H1 (cell line): ENCODE measurements at regions not wholly inside any gene's neighbourhood (a gene's known extent, or its start where the extent isn't known, plus 50 kb on each side); places are given as distances from the start of the nearest gene placed in this dataset.

Source experiments
- ATF3 ChIP-seq: IDR thresholded peaks from 2 replicates; pipeline ENCODE4 v1.6.1; 2011; ENCODE audit warnings: low read depth, mild to moderate bottlenecking, low read length; ENCODE audit not compliant: insufficient read depth
- CEBPB ChIP-seq: IDR thresholded peaks from 2 replicates; pipeline ENCODE4 v1.6.1; 2012; ENCODE audit warnings: low read depth, low read length
- CREB1 ChIP-seq: IDR thresholded peaks from 2 replicates; pipeline ENCODE4 v1.6.1; 2012; ENCODE audit warnings: inconsistent platforms
- CTCF ChIP-seq, 3 experiments: IDR thresholded peaks; 1 replicate in 2 of 3; 2 replicates in 1 of 3; pipeline versions ENCODE4 v1.5.1 to v1.6.1; 2011; ENCODE audit warnings: low read length in 3 of 3, mild to moderate bottlenecking in 3 of 3, inconsistent platforms in 2 of 3, low read depth in 1 of 3, moderate library complexity in 1 of 3; ENCODE audit not compliant: insufficient read depth in 1 of 3; ENCODE audit errors: control extremely low read depth in 1 of 3
- POLR2A ChIP-seq, 2 experiments: IDR thresholded peaks; 1 replicate in 1 of 2; 2 replicates in 1 of 2; pipeline ENCODE4 v1.6.1; 2011; ENCODE audit warnings: low read depth in 2 of 2, low read length in 2 of 2, mild to moderate bottlenecking in 2 of 2; ENCODE audit errors: control extremely low read depth in 1 of 2
- RAD21 ChIP-seq, 2 experiments: IDR thresholded peaks in 1 of 2; conservative IDR thresholded peaks in 1 of 2; 2 replicates each; pipeline ENCODE4 v1.6.1; 2011; ENCODE audit warnings: low read depth in 2 of 2, low read length in 2 of 2, improper control_type of control experiment in 1 of 2, inconsistent platforms in 1 of 2, mild to moderate bottlenecking in 1 of 2, moderate library complexity in 1 of 2
- SAP30 ChIP-seq: fragments of 300-600 bp; sonication (generic); IDR thresholded peaks from 2 replicates; pipeline ENCODE4 v1.7.1; 2012; ENCODE audit warnings: low read length, moderate library complexity, mild to moderate bottlenecking, inconsistent platforms; ENCODE audit not compliant: insufficient read depth, insufficient replicate concordance
- SP1 ChIP-seq: IDR thresholded peaks from 2 replicates; pipeline ENCODE4 v1.6.1; 2011; ENCODE audit warnings: low read depth, low read length
- TEAD4 ChIP-seq: IDR thresholded peaks from 2 replicates; pipeline ENCODE4 v1.6.1; 2012; ENCODE audit warnings: low read depth, low read length, inconsistent platforms, mixed read lengths

- no peak for TF ChIP-seq CEBPB
- no peak for TF ChIP-seq CTCF (IDR thresholded peaks at IDR 0.05; ENCODE audit: control extremely low read depth in 1 of 3, insufficient read depth in 1 of 3, low read depth in 1 of 3, low read length in 3 of 3)
- no peak for TF ChIP-seq SAP30
- no peak for TF ChIP-seq SP1
- no peak for TF ChIP-seq CREB1
- TF ChIP-seq TEAD4 = no peak
- TF ChIP-seq ATF3 = no peak
- TF ChIP-seq POLR2A (IDR thresholded peaks at IDR 0.05; ENCODE audit: control extremely low read depth in 1 of 2, low read depth in 2 of 2, low read length in 2 of 2) = no peak
- TF ChIP-seq RAD21 (IDR thresholded peaks at IDR 0.05 in 1 of 2, conservative IDR thresholded peaks at IDR 0.05 in 1 of 2; ENCODE audit: low read depth in 2 of 2, low read length in 2 of 2) = no peak
Observed at GRCh38 chr1:168825820-168826219, 96.8 kb upstream of the DPT start.
